K562 (cell line): ENCODE measurements at regions not wholly inside any gene's neighbourhood (a gene's known extent, or its start where the extent isn't known, plus 50 kb on each side); places are given as distances from the start of the nearest gene placed in this dataset.

Experiments
- ATAC-seq: fragments of 200-7000 bp; cut with Tn5 transposase; 3 replicates; pipeline ENCODE4 v1.9.1; 2020; ENCODE audit warnings: moderate library complexity
- BruUV-seq: library from RNA; stranded (reverse); fragments of 400-500 nt; replicated peaks from 2 replicates; lab custom pipeline; 2021; lab: Mats Ljungman, UMichigan
- CTCF ChIA-PET: fragments of 300-600 bp; formaldehyde crosslinking; extraction: SDS; loops from one replicate; lab custom pipeline; 2021; ENCODE audit warnings: low intra/inter-chr PET ratio; lab: Yijun Ruan, JAX
- POLR2A ChIA-PET: fragments of 300-600, 350-650 bp; sonication (Branson Sonifier 250); formaldehyde crosslinking; extraction: SDS; loops from one replicate; lab custom pipeline; 2021; ENCODE audit warnings: antibody characterized with exemption, inconsistent platforms; lab: Yijun Ruan, JAX
- DNase-seq, 4 experiments: peaks; one replicate each; pipeline versions ENCODE4 v3.0.0 to v3.0.0-alpha.2; 2011 to 2018; ENCODE audit warnings: low spot score in 3 of 4, mixed read lengths in 3 of 4; ENCODE audit errors: extremely low read depth in 1 of 4
- FAIRE-seq: peaks from 2 replicates; lab custom pipeline; 2011; peaks lifted over from hg19 to GRCh38; lab: Jason Lieb, UNC
- H2AFZ ChIP-seq: 2 replicates; pipeline ENCODE4 v1.6.0; 2011; ENCODE audit warnings: low read depth, low read length, control low read depth, inconsistent platforms
- H3K27ac ChIP-seq: fragments of 200-600 bp; 3 replicates; pipeline ENCODE4 v1.8.0; 2011; ENCODE audit warnings: low read depth, mild to moderate bottlenecking, control low read depth, inconsistent platforms, low read length, moderate library complexity, mixed read lengths; ENCODE audit errors: extremely low read depth
- H3K27me3 ChIP-seq, 2 experiments: fragments of 300-600 bp in 1 of 2; 2 replicates in 1 of 2; 3 replicates in 1 of 2; pipeline versions ENCODE4 v1.6.0 to v1.8.0; 2011; ENCODE audit warnings: inconsistent platforms in 2 of 2, low read length in 2 of 2, mild to moderate bottlenecking in 1 of 2, mixed read lengths in 1 of 2, moderate library complexity in 1 of 2; ENCODE audit not compliant: control insufficient read depth in 2 of 2, insufficient read depth in 2 of 2
- H3K36me3 ChIP-seq: fragments of 300-600 bp; 3 replicates; pipeline ENCODE4 v1.8.0; 2011; ENCODE audit warnings: mild to moderate bottlenecking, low read length, inconsistent platforms; ENCODE audit not compliant: control insufficient read depth, insufficient read depth
- H3K4me1 ChIP-seq, 2 experiments: fragments of 200-600 bp in 1 of 2; replicated peaks in 1 of 2; 2 replicates in 1 of 2; 3 replicates in 1 of 2; pipeline versions ENCODE4 v1.5.1 to v1.8.0; 2011; ENCODE audit warnings: inconsistent platforms in 2 of 2, low read length in 2 of 2, mild to moderate bottlenecking in 1 of 2, mixed read lengths in 1 of 2, moderate library complexity in 1 of 2; ENCODE audit not compliant: control insufficient read depth in 2 of 2, insufficient read depth in 2 of 2
- H3K4me2 ChIP-seq: 2 replicates; pipeline ENCODE4 v1.6.1; 2011; ENCODE audit warnings: low read length, control low read depth, inconsistent platforms, mixed read lengths; ENCODE audit not compliant: insufficient read depth
- H3K4me3 ChIP-seq: fragments of 200-600 bp; sonication (generic), shearing (Covaris generic); 2 replicates; pipeline ENCODE4 v1.5.1; 2016; ENCODE audit warnings: control low read depth, inconsistent platforms
- H3K79me2 ChIP-seq: fragments of 200-600 bp; 3 replicates; pipeline ENCODE4 v1.8.0; 2011; ENCODE audit warnings: low read length, inconsistent platforms; ENCODE audit not compliant: control insufficient read depth, insufficient read depth
- H3K9ac ChIP-seq, 2 experiments: 2 replicates each; pipeline versions ENCODE4 v1.6.0 to v1.6.1; 2011; ENCODE audit warnings: low read depth in 2 of 2, low read length in 2 of 2, control low read depth in 1 of 2, inconsistent platforms in 1 of 2, mild to moderate bottlenecking in 1 of 2, mixed read lengths in 1 of 2; ENCODE audit not compliant: insufficient read depth in 1 of 2
- H3K9me1 ChIP-seq: one replicate; pipeline ENCODE4 v1.6.0; 2011; ENCODE audit warnings: inconsistent platforms, mild to moderate bottlenecking, low read length, moderate library complexity; ENCODE audit not compliant: control insufficient read depth, insufficient read depth
- H3K9me3 ChIP-seq: replicated peaks from 2 replicates; pipeline ENCODE4 v1.5.1; 2011; ENCODE audit warnings: low read depth, low read length, inconsistent platforms; ENCODE audit not compliant: control insufficient read depth, insufficient read depth
- H4K20me1 ChIP-seq: replicated peaks from 2 replicates; pipeline ENCODE4 v1.6.1; 2011; ENCODE audit warnings: low read length, inconsistent platforms, mixed read lengths; ENCODE audit not compliant: control insufficient read depth, insufficient read depth
- CCNT2 ChIP-seq: IDR thresholded peaks from 2 replicates; pipeline ENCODE4 v1.6.1; 2011; ENCODE audit warnings: borderline replicate concordance, low read depth, mild to moderate bottlenecking, moderate library complexity, mixed read lengths, low read length; ENCODE audit not compliant: insufficient read length; ENCODE audit errors: extremely low read depth
- GABPB2 ChIP-seq: fragments of 250-450 bp; sonication (Bioruptor Pico); conservative IDR thresholded peaks from 2 replicates; pipeline ENCODE4 v1.5.1; 2021; ENCODE audit warnings: mild to moderate bottlenecking
- POLR2AphosphoS2 ChIP-seq: IDR thresholded peaks from 2 replicates; pipeline ENCODE4 v1.6.1; 2012; ENCODE audit warnings: low read length, improper control_type of control experiment
- TFE3 ChIP-seq: fragments of 450-650 bp; formaldehyde crosslinking; IDR thresholded peaks from 2 replicates; pipeline ENCODE4 v1.4.0; 2020; ENCODE audit warnings: mild to moderate bottlenecking, mixed read lengths
- ZNF197 ChIP-seq: fragments of 200-800 bp; sonication (Bioruptor generic); IDR thresholded peaks from 2 replicates; pipeline ENCODE4 v1.6.1; 2016; ENCODE audit warnings: low read depth, missing genetic modification characterization, missing compliant biosample characterization
- WGBS: fragments of 100-300 bp; shearing (Covaris generic); methylation state at CpG from one replicate; pipeline ENCODE4 v1.1.6; 2016; ENCODE audit warnings: low coverage, mixed read lengths; ENCODE audit not compliant: insufficient coverage; ENCODE audit errors: missing lambda C conversion rate; 5-methylcytosine and 5-hydroxymethylcytosine counted together
- in situ Hi-C: fragments of 300-500 bp; cut with MboI; formaldehyde crosslinking; loops from 4 replicates; pipeline ENCODE4 v1.15.0; 2018; ENCODE audit warnings: inconsistent platforms, mixed read lengths
- intact Hi-C: fragments of 100-400 bp; cut with micrococcal nuclease; formaldehyde crosslinking; loops from 2 replicates; pipeline ENCODE4 v1.14.2; 2022

DNA sequence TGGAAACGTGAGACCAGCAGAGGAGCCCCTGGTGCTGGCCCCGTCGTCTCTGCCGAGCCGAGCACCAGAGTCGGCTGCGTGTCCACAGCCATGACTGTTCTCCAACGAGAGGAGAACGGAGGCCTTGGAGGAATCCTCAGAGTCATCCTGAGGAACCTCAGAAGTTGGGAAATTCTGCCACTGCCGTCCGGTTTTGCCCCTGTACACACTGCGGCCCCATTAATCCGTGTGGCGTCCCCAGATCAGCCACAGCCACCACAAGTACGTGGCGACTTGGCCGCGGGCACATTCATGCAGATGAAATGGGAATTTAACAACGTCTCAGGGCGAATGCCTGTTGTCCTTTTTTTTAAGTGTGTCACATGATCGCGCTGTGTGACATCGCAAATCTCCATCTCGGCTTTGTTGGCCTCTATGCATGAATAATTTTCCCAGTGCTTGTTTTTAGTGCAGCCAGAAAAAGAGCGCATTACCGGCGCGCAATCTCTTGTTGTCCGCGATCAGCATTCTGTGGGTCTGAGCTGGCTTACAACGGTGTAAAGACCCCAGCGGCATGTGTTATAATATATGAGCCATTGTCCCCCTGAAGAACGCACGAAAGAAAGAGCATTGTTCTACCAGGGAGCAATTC, 323.0 kb upstream of the IRX4 start:
- no peak overlapping the region for H3K4me2 ChIP-seq
- TF ChIP-seq ZNF197, result no peak
- peak; percentile 55; the same call in 1 of the 2 replicates for TF ChIP-seq TFE3
- no peak for TF ChIP-seq CCNT2
- no peak for TF ChIP-seq POLR2AphosphoS2
- no peak for TF ChIP-seq GABPB2
- TF ChIP-seq, all 486 proteins: peak for 1
- no peaks in the 10 kb centered on the region for H4K20me1 ChIP-seq
- H3K27me3 ChIP-seq, result peaks cover 8 to 37% of the 10 kb centered on the region in 2 experiments
- FAIRE-seq (no peak), ATAC-seq (no peak), DNase-seq (no peak)
- H3K4me3 ChIP-seq, result no peak overlapping the region
- no peak overlapping the region for H3K27ac ChIP-seq
- no peak overlapping the region for H3K9ac ChIP-seq
- H3K9me1 ChIP-seq, result no peaks in the 10 kb centered on the region
- no peaks in the 10 kb centered on the region for H3K36me3 ChIP-seq
- POLR2A ChIA-PET, result no interaction called here
- intact Hi-C loops, result no loop called here
- no peaks in the 10 kb centered on the region for H3K79me2 ChIP-seq
- no peak overlapping the region for H2AFZ ChIP-seq
- CTCF ChIA-PET, result no interaction called here
- H3K4me1 ChIP-seq, result no peaks in the 10 kb centered on the region
- no peaks in the 10 kb centered on the region for H3K9me3 ChIP-seq
- BruUV-seq, result no TSS peak
- in situ Hi-C loops, result no loop called here
- WGBS, result 9% methylated on average over 34 of the region's 34 CpGs
